ELR (cell line): ENCODE measurements at regions not wholly inside any gene's neighbourhood (a gene's known extent, or its start where the extent isn't known, plus 50 kb on each side); places are given as distances from the start of the nearest gene placed in this dataset.
"Not testable (repeated sequence)": the region's sequence is repeated elsewhere in the genome, so short reads cannot be mapped to it uniquely, and the experiment has no call there.

Source experiments
- DNase-seq: peaks from one replicate; pipeline ENCODE4 v3.0.0-alpha.2; 2015; ENCODE audit warnings: low read depth

DNA sequence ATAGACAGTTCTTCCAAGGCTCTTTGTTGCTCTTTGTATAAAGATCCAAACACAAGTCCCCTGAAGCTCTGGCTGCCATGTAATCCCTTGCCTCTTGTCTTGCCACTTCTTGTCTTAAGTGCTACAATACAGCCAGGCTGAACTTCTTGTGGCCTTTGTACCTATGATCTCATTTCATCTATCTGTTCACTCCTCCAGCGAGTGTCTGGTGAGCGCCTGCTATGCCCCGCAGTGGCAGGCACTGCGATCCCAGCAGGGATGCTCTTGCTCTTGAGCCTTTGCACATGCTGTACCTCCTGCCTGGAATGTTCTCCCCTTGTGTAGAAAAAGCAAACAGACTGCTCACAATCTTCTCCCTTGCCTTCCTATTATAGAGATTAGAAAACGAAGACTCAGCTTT, 81.9 kb upstream of the ADPGK start:
- no peak for DNase-seq

DNA sequence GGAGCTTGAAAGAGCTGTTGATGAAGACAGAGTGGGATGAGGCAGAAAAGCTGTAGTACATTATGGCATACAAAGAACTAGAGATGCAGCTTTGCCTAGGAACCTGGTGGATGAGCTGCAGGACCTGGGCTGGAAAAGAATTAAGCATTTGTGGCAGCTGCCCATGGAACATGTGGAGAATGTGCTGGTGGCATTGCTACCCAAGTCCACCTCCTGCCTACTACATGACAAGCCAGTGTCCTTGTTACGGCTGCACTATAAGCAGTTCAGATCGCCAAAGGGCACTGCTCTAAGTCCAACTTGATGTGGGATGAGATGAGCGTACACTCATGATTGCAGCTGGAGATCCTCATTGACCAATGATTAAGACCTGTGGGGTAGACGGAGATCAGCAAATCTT, 81.1 kb upstream of the ADPGK start:
- no peak for DNase-seq

DNA sequence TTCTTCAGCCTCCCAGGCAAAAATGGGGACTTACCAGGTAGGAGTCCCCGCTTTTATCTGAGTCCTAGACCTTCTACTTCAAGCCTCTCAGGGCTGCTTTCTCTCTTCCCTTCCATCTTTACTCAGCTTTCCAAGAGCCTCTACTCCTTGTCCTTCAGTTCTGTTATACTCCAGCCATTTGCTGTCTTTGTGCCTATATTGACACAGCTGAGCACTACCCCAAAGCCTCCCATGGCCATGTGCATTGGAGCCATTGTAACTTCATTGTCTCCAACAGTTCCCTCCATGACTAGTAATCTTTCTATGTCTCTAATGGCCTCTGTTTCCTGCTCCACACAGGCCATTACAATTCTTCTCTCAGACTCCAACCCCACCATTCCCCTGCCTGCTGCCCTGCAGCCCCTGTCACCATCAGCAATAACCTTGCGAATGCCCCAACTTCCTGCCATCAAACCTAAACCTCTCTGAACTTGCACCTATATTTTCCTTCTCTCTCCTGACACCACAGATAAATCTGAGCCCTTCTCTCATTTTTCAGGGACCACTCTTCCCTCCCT, 77.9 kb upstream of the ADPGK start:
- no peak for DNase-seq

DNA sequence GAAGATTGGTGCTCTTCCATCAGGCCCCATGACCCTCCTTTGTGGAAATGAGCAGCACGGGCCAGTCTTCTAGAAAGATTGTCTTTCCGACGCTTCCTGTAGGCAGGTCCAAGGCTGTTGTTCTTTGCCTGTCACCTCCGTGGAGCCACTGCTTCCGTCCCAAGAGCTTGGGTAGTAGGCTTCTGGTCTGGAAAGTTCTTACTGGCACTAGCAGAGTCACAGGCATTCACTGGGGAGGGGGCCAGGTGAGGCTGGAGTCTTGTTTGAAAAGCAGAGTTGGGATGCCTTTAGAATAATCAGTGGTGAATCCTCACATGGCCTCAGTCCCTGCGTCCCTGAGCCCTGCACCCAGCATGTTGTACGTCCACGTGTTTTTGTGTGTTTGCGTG, 76.2 kb upstream of the ADPGK start:
- no peak for DNase-seq

DNA sequence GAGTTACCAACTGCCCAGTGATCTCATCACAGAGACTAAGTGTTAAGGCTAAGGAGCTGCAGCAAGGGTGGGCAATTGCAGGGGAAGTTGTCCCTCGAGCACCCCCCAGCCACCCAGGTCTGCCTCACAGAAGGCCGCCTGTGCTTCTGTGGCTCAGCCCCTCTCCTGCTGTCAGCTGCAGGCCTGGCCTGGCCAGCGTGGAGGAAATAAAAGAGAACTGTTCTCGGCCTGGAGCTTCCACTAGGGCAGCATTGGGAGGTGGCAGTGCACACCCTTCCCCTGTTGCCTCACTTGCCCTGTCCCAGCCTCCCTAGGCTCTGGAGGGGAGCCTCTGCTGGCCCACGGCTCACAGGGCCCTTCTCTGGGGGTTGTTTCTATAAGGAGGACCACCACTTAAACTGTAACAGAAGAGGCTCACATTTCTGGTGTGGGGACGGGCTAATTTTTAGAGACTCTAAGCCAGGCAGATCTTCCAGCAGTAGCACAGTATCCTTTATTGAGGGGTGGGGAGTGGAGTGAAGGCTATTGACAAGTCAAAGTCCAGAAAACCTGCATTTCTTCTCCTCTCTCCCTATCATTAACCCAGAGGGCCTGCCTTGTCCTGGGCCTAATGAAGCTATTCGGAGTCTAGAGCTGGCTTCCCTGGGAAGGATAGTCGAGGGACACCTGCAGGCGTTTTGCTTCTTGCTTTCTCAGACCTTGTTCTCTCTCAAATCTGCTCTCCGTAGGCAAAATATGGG, 75.6 kb upstream of the ADPGK start:
- DNase-seq = no peak

DNA sequence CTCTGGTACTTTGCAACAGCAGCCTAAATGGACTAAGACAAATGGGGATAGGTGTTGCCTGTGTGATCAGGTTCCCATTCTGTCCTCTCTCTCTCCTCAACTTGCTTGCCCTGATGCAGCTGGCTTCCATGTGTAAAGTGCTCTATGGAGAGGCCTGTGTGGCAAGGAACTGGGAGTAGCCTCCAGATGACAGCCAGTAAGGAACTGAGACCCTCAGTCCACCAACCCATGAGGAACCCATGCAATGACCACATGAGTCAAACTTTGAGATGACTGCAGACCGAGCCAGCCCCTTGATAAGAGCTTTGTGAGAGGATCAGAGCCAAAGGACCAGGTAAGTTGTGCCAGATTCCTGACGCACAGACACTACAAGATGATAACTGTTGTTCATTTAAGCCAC, 74.6 kb upstream of the ADPGK start:
- DNase-seq = no peak

DNA sequence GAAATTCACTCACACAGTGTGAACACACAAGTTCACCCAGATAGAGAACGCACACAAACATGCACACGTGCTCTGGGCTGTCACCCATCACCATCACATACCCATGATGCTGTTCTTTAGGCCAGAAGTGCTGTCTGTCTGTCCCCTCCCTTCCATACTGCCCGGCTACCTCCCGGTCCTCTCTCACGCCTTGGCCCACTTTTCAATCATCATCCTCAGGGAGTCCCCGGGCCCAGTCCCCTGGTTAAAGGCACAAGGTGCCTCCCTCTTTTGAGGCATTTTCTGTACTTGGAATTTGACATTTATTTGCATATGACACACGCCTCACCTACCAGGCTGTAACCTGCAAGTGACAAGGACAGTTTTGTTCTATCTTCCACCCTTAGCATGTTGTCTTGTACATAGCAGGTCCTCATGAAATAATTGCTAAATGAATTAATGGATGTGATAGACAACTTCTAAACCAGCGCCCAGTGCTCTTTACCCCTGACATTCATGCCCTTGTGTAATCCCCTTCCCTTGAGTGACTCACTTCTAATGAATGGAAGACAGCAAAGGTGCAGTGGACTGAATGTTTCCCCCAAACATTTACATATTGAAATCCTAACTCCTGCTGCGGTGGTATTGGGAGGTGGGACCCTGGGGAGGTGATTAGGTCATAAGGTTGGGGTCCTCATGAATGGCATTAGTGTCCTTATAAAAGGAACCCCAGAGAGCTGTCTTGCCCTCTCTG, 73.9 kb upstream of the ADPGK start:
- DNase-seq = no peak

DNA sequence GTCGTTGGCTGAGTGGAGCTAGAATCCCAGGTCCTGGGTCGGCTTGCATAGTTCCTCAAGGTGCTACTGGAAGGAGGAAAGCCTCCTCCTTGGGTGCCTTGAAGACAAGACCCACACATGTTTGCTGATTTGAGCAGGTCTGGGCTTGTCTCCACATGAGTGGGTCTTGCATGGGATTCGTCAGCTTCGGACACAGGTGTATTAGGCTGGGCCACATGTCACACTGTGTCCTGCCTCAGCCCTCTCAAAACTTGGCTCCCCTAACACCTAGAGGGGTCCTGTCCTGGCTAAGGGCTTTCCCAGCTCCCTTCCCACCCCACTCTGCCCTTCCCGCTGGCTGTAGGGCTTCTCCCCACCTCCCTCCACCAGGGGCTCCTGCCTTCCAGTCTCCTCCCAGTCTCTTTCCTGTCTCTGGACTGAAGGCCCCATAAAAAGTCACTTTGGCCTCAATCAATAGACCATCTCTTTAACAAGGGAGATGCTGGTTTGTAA, 73.0 kb upstream of the ADPGK start:
- DNase-seq = no peak

DNA sequence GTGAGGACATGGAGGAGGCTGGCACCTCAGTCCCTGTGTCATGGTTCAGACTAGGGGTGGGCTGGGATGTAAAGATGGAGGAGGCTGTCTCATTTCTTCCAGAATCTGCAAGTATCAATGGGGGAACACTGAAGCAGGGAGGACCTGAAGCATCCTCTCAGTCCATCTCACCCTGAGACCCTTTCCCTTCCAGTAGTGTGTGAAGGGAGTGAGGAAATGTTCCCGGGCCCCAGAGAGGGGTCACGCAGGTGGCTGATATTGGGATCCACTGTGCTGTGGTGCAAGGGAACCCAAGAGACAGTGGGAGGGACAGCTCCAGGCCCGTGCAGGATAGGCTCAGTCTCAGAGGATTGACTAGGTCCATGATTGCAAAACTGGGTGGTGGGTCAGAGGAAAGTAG, 72.2 kb upstream of the ADPGK start:
- no peak for DNase-seq

DNA sequence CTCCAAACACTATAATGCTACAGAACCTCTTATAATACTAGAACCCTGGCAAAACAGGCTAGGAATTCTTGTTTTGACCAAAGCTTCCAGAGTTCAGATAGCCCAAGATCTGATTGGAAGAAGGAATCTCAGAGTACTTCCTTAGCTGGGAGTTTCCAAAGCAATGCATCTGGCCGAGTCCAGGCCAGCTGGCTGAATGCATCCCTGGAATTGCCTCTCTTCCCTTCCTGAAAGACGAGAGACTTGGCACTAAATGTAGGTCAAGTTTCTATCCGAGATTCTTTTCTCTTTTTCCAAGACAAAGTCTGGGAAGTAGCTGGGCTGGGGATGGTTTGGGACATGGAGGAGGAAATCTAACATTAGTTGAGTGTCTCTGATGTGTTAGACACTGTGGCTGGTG, 68.7 kb upstream of the ADPGK start:
- DNase-seq = no peak

DNA sequence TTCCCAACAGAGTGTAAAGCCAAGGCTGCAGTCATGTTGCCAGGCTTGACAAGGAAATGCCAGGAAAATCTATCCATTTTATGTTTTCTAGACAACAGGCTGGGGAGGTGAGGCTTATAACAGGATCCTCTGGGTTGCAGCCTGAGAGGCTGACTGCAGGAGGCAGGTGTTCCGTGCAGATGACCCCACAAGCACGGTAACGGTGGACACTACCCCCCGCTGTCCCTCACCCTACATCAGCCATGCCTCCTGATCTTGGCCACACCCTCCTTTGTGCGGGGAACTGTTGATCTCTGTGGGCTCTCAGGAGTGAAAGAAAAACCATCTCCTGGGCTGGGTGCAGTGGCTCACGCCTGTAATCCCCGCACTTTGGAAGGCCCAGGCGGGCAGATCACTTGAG, 68.0 kb upstream of the ADPGK start:
- DNase-seq = no peak

DNA sequence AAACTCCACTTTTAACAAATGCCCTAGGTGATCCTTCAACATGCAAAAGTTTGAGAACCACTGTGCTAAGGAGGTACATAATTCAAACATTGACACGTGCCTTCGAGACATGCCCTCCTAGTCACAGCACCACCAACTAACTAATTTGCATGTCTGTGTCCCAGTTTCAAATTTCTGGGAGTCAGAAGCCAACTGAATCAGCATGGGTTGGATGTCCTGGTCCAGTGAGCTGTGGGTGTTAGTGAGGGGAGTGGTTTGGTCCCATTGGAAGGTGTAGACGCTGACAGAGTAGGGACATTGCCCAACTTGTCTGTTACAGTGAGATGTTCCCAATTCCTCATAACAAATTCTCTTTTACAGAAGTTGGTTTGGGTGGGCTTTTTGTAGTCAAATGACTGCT, 67.3 kb upstream of the ADPGK start:
- DNase-seq = no peak

DNA sequence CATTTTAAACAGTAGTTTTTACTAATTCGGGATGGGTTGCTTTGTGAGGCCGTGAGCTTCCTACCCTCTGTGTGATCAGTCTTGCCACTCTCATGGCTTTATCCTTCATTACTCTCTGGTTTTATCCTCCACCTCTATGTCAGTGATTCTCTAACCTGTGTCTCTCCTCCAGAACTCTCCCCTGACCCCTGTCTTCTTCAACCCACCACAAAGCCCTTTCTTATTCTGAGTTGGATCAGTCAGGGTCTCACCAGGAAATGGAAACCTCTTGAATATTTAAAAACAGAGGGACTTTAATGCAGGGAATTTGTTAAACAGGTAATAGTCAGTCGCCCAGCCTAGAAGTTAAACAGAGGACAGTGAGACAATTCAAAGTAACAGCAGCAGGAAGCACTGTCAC, 64.2 kb upstream of the ADPGK start:
- DNase-seq = no peak

DNA sequence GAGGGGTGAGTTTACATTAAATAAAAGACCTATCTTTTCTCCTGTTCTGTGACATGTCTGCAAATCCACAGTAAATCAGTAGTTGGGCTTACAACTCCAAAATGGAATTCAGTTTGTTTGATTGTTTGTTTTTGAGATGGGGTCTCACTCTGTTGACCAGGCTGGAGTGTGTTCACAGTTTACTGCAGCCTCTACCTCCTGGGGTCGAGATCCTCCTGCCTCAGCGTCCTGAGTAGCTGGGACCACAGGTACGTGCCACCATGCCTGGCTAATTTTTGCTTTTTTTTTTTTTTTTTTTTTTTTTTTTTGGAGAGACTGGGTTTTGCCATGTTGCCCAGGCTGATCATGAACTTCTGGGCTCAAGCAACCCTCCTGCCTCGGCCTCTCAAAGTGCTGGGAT, 63.5 kb upstream of the ADPGK start:
- DNase-seq = no peak

DNA sequence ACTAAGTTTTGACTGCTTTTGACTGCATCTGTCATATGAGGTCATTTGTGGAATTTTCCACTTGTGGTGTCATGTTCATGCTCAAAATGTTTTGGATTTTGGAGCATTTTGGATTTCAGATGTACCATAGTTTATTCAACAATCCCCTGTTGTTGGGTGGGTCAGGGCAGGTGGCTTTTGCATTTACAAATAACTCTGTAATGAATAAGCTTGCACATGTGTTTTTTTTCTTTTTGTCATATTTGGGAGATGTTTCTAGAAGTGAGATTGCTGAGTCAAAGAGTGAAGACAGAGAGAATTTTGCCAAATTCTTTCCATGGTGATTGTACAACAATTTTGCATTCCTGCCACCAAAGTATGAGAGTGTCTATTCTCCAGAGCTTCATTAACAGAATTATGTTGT, 62.4 kb upstream of the ADPGK start:
- DNase-seq = no peak

DNA sequence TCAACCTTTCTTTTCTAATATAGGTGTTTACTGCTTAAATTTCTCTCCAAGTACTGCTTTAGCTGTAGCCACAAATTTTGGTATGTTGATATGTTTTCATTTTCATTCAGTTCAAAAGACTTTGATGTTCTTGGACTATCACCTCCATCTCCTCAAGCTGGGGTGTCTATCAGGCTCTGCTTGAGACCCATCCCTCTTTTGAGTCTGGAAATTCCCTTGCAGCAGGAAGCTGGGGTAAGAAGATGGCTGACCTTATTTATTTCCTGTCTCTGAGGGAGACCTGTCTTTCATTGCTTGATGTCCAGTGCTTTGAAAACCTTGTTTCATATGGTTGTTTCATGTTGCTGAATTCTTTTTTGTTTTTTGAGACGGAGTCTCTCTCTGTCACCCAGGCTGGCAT, 60.5 kb upstream of the ADPGK start:
- no peak for DNase-seq

DNA sequence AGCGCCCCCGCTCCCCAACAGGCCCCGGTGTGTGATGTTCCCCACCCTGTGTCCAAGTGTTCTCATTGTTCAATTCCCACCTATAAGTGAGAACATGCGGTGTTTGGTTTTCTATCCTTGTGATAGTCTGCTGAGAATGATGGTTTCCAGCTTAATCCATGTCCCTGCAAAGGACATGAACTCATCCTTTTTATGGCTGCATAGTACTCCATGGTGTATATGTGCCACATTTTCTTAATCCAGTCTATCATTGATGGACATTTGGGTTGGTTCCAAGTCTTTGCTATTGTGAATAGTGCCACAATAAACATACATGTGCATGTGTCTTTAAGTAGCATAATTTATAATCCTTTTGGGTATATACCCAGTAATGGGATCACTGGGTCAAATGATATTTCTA, 59.8 kb upstream of the ADPGK start:
- DNase-seq = not testable (repeated sequence)

DNA sequence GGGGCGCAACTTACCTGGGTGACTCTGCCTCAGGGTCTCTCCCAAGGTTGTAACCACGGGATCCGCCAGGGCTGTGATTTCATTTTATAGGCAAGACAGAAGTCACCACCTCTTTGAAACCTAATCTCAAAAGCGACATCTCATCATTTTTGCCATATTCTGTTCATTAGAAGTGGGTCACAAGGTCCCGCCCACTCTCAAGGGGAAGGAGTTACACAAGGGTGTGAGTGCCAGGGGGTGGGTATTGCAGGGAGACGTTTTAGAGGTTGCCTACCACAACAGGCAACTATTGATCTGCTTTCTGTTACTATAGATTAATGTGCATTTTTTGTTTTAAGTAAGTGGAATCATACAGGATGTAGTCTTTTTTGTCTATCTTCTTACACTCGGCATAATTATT, 56.6 kb upstream of the ADPGK start:
- DNase-seq = no peak

DNA sequence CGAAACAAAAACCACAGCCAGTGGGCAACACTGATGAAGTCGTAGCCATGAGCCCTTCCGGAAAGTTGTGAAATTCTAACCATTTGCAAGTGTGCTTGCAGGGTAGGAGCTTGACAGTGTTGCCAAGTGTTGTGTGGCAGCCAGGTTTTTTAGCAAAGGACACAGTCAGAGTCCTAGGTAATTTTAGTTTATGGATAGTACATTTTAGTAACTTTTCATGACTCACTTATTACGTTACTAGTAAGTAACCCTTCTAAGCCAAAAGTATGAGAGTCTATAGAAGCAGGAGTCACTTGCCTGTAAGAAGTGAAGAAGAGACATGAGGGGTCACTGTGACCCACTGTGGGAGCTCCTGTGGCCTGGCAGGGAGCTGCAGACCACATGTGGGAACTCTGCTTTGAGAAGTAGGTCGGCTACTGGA, 54.8 kb upstream of the ADPGK start:
- DNase-seq = no peak

DNA sequence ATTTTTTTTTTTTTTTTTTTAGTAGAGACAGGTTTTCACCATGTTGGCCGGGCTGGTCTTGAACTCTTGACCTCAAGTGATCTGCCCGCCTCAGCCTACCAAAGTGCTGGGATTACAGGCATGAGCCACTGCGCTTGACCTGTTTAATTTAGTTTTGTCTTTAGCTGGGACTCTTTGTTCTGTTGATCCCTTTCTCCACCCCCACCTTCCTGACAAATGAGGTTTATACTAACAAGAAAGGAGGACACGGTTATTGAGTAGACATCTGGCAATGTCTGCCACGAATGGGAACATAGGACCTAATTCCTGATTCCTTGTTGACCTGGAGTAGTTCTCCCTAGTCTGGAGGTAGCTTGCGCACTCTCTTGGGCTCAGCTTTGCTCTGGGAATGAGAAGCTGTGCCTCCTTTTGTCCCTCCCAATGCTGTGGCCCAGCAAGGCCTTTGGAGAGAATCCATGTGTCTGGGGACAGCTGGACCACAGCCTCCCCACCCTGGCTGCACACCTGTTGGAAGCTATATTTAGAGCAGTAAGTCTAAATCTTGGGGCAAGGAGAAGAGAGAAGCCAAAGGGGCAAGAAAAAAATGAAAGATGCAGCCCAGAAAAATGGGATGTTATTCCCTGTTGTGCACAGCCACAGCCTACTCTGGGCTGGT, 53.2 kb upstream of the ADPGK start:
- DNase-seq = no peak

DNA sequence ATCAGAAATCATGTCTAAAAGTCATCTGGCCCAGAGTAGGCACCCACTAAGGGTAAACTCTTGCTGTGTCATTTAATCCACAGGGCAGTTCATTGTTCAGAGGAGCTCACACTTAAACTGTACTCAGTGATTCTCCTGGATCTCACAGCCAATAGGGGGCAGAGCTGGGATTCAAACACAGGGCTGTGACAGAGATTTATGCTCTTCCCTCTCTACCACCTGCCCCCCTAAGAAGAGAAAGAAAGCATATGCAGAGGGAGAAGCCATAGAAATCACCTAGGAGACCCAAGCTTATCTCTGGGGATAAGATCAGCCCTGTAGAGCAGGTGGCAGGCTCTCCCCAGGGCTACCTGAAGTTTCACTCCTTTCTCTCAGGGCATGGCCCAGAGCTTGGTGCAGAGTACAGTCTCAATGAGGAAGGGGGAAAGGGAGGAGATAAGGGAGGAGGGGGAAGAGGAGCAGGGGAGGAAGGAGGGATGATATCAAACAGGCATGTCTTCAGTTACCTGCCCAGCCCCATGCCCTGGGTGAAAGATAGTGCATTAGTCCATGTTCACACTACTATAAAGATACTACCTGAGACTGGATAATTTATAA, 51.8 kb upstream of the ADPGK start:
- DNase-seq = peak; percentile 6

DNA sequence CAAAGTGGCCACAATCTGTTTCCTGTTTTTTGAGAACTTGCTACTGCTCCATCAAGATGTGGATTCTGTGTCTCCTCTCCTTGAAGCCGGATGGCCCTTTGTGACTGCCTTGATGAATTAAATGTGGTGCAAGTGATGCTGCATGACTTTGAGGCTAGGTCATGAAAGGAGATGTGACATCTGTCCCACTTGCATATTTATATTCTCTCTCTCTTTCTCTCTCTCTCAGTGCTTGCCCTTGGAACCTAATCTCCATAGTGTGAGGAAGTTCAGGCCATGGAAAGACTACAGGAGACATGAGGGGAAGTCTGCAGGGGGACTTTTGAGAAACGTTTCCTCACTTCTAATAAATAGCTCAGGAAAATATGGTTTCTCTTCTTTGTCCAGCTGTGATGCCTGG, 50.0 kb upstream of the ADPGK start:
- DNase-seq = no peak
